Activated CD4-positive, alpha-beta T cell treated with anti-CD3 and anti-CD28 coated beads for 24 hours (primary cell): ENCODE measurements at regions not wholly inside any gene's neighbourhood (a gene's known extent, or its start where the extent isn't known, plus 50 kb on each side); places are given as distances from the start of the nearest gene placed in this dataset.
"Not testable (repeated sequence)": the region's sequence is repeated elsewhere in the genome, so short reads cannot be mapped to it uniquely, and the experiment has no call there.

Experiments used
- DNase-seq, 2 donors: peaks; one replicate each; pipeline ENCODE4 v3.0.0-alpha.2; 2020; ENCODE audit warnings: low read depth in 2 of 2

GRCh38 chr6:26175033-26175427 lies 87.8 kb downstream of the HFE start:
- DNase-seq: no peak

GRCh38 chr6:26175428-26176181 lies 88.4 kb downstream of the HFE start:
- peak in 1 of 2 donors; percentile 50 for DNase-seq

- DNase-seq: no peak
Measured at GRCh38 chr6:26179675-26180074, 92.4 kb downstream of the HFE start.

- no peak for DNase-seq
Measured at GRCh38 chr6:26180346-26180745, 93.1 kb downstream of the HFE start.

GRCh38 chr6:26183237-26183580 lies 96.0 kb downstream of the HFE start:
- no peak for DNase-seq

GRCh38 chr6:26183581-26184366 lies 96.5 kb downstream of the HFE start:
- DNase-seq: no peak

GRCh38 chr6:26184367-26184891 lies 97.2 kb downstream of the HFE start:
- DNase-seq: no peak

GRCh38 chr6:26185004-26185403 lies 97.8 kb downstream of the HFE start:
- no peak for DNase-seq

GRCh38 chr6:26185802-26186201 lies 98.6 kb downstream of the HFE start:
- DNase-seq: no peak

- DNase-seq: no peak
Measured at GRCh38 chr6:26186652-26187051, 99.4 kb downstream of the HFE start.

GRCh38 chr6:26187292-26187691 lies 100.1 kb downstream of the HFE start:
- no peak for DNase-seq

GRCh38 chr6:26187981-26188635 lies 100.9 kb downstream of the HFE start:
- no peak for DNase-seq

GRCh38 chr6:26191512-26191911 lies 104.3 kb downstream of the HFE start:
- DNase-seq: not testable (repeated sequence)

GRCh38 chr6:26193467-26194328 lies 106.5 kb downstream of the HFE start:
- DNase-seq: no peak

- no peak for DNase-seq
Measured at GRCh38 chr6:26194329-26194701, 107.1 kb downstream of the HFE start.

GRCh38 chr6:26194816-26195375 lies 107.7 kb downstream of the HFE start:
- no peak for DNase-seq

GRCh38 chr6:26195376-26195923 lies 108.2 kb downstream of the HFE start:
- DNase-seq: peak in 1 of 2 donors; percentile 55

- DNase-seq: no peak
Measured at GRCh38 chr6:26195924-26196845, 109.0 kb downstream of the HFE start.

- DNase-seq: peak in 1 of 2 donors; percentile 56
Measured at GRCh38 chr6:26196846-26197635, 109.8 kb downstream of the HFE start.
